ENCODE measurements at regions not wholly inside any gene's neighbourhood (a gene's known extent, or its start where the extent isn't known, plus 50 kb on each side); places are given as distances from the start of the nearest gene placed in this dataset.

GRCh38 chrX:43525901-43526610 lies 130.0 kb upstream of the MAOA start:
- DNase-seq, result no peak

GRCh38 chrX:43526878-43527277 lies 129.2 kb upstream of the MAOA start:
- DNase-seq, result no peak

- DNase-seq, result no peak
Observed at GRCh38 chrX:43527801-43528200, 128.3 kb upstream of the MAOA start.

- no peak for DNase-seq
Observed at GRCh38 chrX:43530837-43531236, 125.3 kb upstream of the MAOA start.

GRCh38 chrX:43540318-43540717 lies 115.8 kb upstream of the MAOA start:
- DNase-seq, result no peak

- no peak for DNase-seq
Observed at GRCh38 chrX:43551590-43551989, 104.5 kb upstream of the MAOA start.

GRCh38 chrX:43552156-43552555 lies 103.9 kb upstream of the MAOA start:
- no peak for DNase-seq

- DNase-seq, result no peak
Observed at GRCh38 chrX:43552703-43553102, 103.4 kb upstream of the MAOA start.

- no peak for DNase-seq
Observed at GRCh38 chrX:43553257-43553656, 102.8 kb upstream of the MAOA start.

- no peak for DNase-seq
Observed at GRCh38 chrX:43556207-43556606, 99.9 kb upstream of the MAOA start.

GRCh38 chrX:43557792-43558191 lies 98.3 kb upstream of the MAOA start:
- peak; percentile 66 to 72 for DNase-seq

GRCh38 chrX:43559644-43560043 lies 96.5 kb upstream of the MAOA start:
- DNase-seq, result peak; percentile 54 to 56

GRCh38 chrX:43560247-43560946 lies 95.7 kb upstream of the MAOA start:
- no peak for DNase-seq

GRCh38 chrX:43562372-43562771 lies 93.7 kb upstream of the MAOA start:
- DNase-seq, result no peak

- DNase-seq, result no peak
Observed at GRCh38 chrX:43564953-43565352, 91.1 kb upstream of the MAOA start.

- no peak for DNase-seq
Observed at GRCh38 chrX:43566170-43566569, 89.9 kb upstream of the MAOA start.

GRCh38 chrX:43573441-43574015 lies 82.6 kb upstream of the MAOA start:
- no peak for DNase-seq

- DNase-seq, result no peak
Observed at GRCh38 chrX:43580621-43581020, 75.5 kb upstream of the MAOA start.

GRCh38 chrX:43581167-43581566 lies 74.9 kb upstream of the MAOA start:
- no peak for DNase-seq

GRCh38 chrX:43581888-43582539 lies 74.1 kb upstream of the MAOA start:
- DNase-seq, result no peak

- no peak for DNase-seq
Observed at GRCh38 chrX:43582540-43582913, 73.6 kb upstream of the MAOA start.

GRCh38 chrX:43585922-43586321 lies 70.2 kb upstream of the MAOA start:
- no peak for DNase-seq

GRCh38 chrX:43586830-43587229 lies 69.3 kb upstream of the MAOA start:
- no peak for DNase-seq

GRCh38 chrX:43589735-43590134 lies 66.4 kb upstream of the MAOA start:
- no peak for DNase-seq
